ENCODE measurements at regions not wholly inside any gene's neighbourhood (a gene's known extent, or its start where the extent isn't known, plus 50 kb on each side); places are given as distances from the start of the nearest gene placed in this dataset.
"Not testable (repeated sequence)": the region's sequence is repeated elsewhere in the genome, so short reads cannot be mapped to it uniquely, and the experiment has no call there.

GRCh38 chr2:128611421-128612320 is 293.0 kb upstream of the HS6ST1 start:
- DNase-seq (ENCODE audit: low spot score): no peak
- Histone ChIP-seq H3K27me3 (replicated peaks; ENCODE audit: insufficient read depth) (no peaks in the 10 kb centered on the region), H3K4me3 (no peak overlapping the region), H3K4me1 (replicated peaks) (no peaks in the 10 kb centered on the region), H3K36me3 (no peaks in the 10 kb centered on the region), H3K27ac (no peak overlapping the region), H3K9me3 (no peaks in the 10 kb centered on the region)
- intact Hi-C loops (cut with DNase I): no loop called here
- 90% methylated on average over 8 of the region's 8 CpGs for WGBS
- TF ChIP-seq POLR2A (IDR thresholded peaks at IDR 0.05) (no peak), CTCF (IDR thresholded peaks at IDR 0.05) (no peak), POLR2AphosphoS5 (IDR thresholded peaks at IDR 0.05) (no peak)

- TF ChIP-seq CTCF (IDR thresholded peaks at IDR 0.05) (no peak), POLR2A (IDR thresholded peaks at IDR 0.05) (no peak), POLR2AphosphoS5 (IDR thresholded peaks at IDR 0.05) (no peak)
- Histone ChIP-seq H3K36me3 (no peaks in the 10 kb centered on the region), H3K27me3 (replicated peaks; ENCODE audit: insufficient read depth) (no peaks in the 10 kb centered on the region), H3K4me1 (replicated peaks) (no peaks in the 10 kb centered on the region), H3K9me3 (no peaks in the 10 kb centered on the region), H3K27ac (no peak overlapping the region), H3K4me3 (no peak overlapping the region)
- intact Hi-C loops (cut with DNase I): no loop called here
- DNase-seq (ENCODE audit: low spot score): no peak
- WGBS: 95% methylated on average over 3 of the region's 3 CpGs
Measured at GRCh38 chr2:128612628-128613027, 294.0 kb upstream of the HS6ST1 start.

- no peaks in the 10 kb centered on the region for H3K27me3 ChIP-seq (replicated peaks; ENCODE audit: insufficient read depth)
- intact Hi-C loops (cut with DNase I): no loop called here
- no peak for DNase-seq (ENCODE audit: low spot score)
- no peaks in the 10 kb centered on the region for H3K9me3 ChIP-seq
- H3K36me3 ChIP-seq: no peaks in the 10 kb centered on the region
- H3K4me3 ChIP-seq: no peak overlapping the region
- 89% methylated on average over 7 of the region's 7 CpGs for WGBS
- no peak overlapping the region for H3K27ac ChIP-seq
- no peaks in the 10 kb centered on the region for H3K4me1 ChIP-seq (replicated peaks)
- no peak for TF ChIP-seq POLR2A (IDR thresholded peaks at IDR 0.05)
- TF ChIP-seq POLR2AphosphoS5 (IDR thresholded peaks at IDR 0.05): no peak
- TF ChIP-seq CTCF (IDR thresholded peaks at IDR 0.05): no peak
Measured at GRCh38 chr2:128613351-128613750, 294.7 kb upstream of the HS6ST1 start.

GRCh38 chr2:128613876-128614275 is 295.2 kb upstream of the HS6ST1 start:
- H3K36me3 ChIP-seq: no peaks in the 10 kb centered on the region
- intact Hi-C loops (cut with DNase I): no loop called here
- H3K9me3 ChIP-seq: no peaks in the 10 kb centered on the region
- no peak overlapping the region for H3K4me3 ChIP-seq
- 96% methylated on average over 4 of the region's 4 CpGs for WGBS
- TF ChIP-seq POLR2AphosphoS5 (IDR thresholded peaks at IDR 0.05): no peak
- no peak for TF ChIP-seq CTCF (IDR thresholded peaks at IDR 0.05)
- TF ChIP-seq POLR2A (IDR thresholded peaks at IDR 0.05): no peak
- no peaks in the 10 kb centered on the region for H3K4me1 ChIP-seq (replicated peaks)
- no peak for DNase-seq (ENCODE audit: low spot score)
- no peaks in the 10 kb centered on the region for H3K27me3 ChIP-seq (replicated peaks; ENCODE audit: insufficient read depth)
- no peak overlapping the region for H3K27ac ChIP-seq

- H3K36me3 ChIP-seq; H3K27ac ChIP-seq; H3K4me3 ChIP-seq; DNase-seq (ENCODE audit: low spot score); intact Hi-C loops (cut with DNase I); H3K27me3 ChIP-seq (replicated peaks; ENCODE audit: insufficient read depth); H3K4me1 ChIP-seq (replicated peaks); H3K9me3 ChIP-seq: not testable (repeated sequence)
- WGBS: 92% methylated on average over 6 of the region's 6 CpGs
Measured at GRCh38 chr2:128614907-128615306, 296.2 kb upstream of the HS6ST1 start.

Data from prostate gland (tissue), 2 donors.